ENCODE measurements at regions not wholly inside any gene's neighbourhood (a gene's known extent, or its start where the extent isn't known, plus 50 kb on each side); places are given as distances from the start of the nearest gene placed in this dataset.

- ATAC-seq, result no peak
- no peak for TF ChIP-seq CTCF (IDR thresholded peaks at IDR 0.05 in 4 of 5, conservative IDR thresholded peaks at IDR 0.05 in 1 of 5)
- TF ChIP-seq POLR2A (IDR thresholded peaks at IDR 0.05), result no peak
- peaks cover 0 to 8% (median 0%) of the 10 kb centered on the region in 3 donors for H3K27me3 ChIP-seq
- intact Hi-C loops (cut with DNase I; ENCODE audit: low total_unique reads) (loop anchor here (1.0 to 10.0 kb wide), 2 partner anchors 275 to 515 kb away; no protein-coding TSS in a partner anchor), in situ Hi-C loops (cut with MboI; ENCODE audit: low sequenced_read_pairs in 4 of 4) (loop anchor here (5.0 to 25.0 kb wide), 3 partner anchors 513 to 518 kb away; no protein-coding TSS in a partner anchor)
- no peaks in the 10 kb centered on the region for H3K4me1 ChIP-seq
- H3K36me3 ChIP-seq, result no peaks in the 10 kb centered on the region
- H3K27ac ChIP-seq, result no peak overlapping the region
- DNase-seq, result no peak
- no peak overlapping the region for H3K4me3 ChIP-seq
- H3K9me3 ChIP-seq, result no peaks in the 10 kb centered on the region
Measured at GRCh38 chr6:168369786-168370185, 50.2 kb upstream of the DACT2 start.

- intact Hi-C loops (cut with DNase I; ENCODE audit: low total_unique reads) (loop anchor here (1.0 to 10.0 kb wide), 2 partner anchors 274 to 514 kb away; no protein-coding TSS in a partner anchor), in situ Hi-C loops (cut with MboI; ENCODE audit: low sequenced_read_pairs in 4 of 4) (loop anchor here in 1 of 4 donors (25.0 kb wide), 1 partner anchor 517 kb away; no protein-coding TSS in a partner anchor)
- Histone ChIP-seq H3K36me3 (no peaks in the 10 kb centered on the region), H3K27me3 (peaks cover 0 to 8% (median 0%) of the 10 kb centered on the region in 3 donors), H3K4me1 (no peaks in the 10 kb centered on the region), H3K27ac (no peak overlapping the region), H3K4me3 (no peak overlapping the region), H3K9me3 (no peaks in the 10 kb centered on the region)
- TF ChIP-seq POLR2A (IDR thresholded peaks at IDR 0.05), result no peak
- TF ChIP-seq CTCF (IDR thresholded peaks at IDR 0.05 in 4 of 5, conservative IDR thresholded peaks at IDR 0.05 in 1 of 5), result peak; percentile 34 to 78 (median 66)
- ATAC-seq, result peak; percentile 56 to 65
- peak in 1 of 2 donors; percentile 49 for DNase-seq
Measured at GRCh38 chr6:168370310-168370991, 50.9 kb upstream of the DACT2 start.

GRCh38 chr6:168371185-168371584 lies 51.6 kb upstream of the DACT2 start:
- Histone ChIP-seq H3K27ac (no peak overlapping the region), H3K4me3 (no peak overlapping the region), H3K9me3 (no peaks in the 10 kb centered on the region), H3K4me1 (no peaks in the 10 kb centered on the region), H3K36me3 (no peaks in the 10 kb centered on the region), H3K27me3 (peaks cover 0 to 8% (median 0%) of the 10 kb centered on the region in 3 donors)
- TF ChIP-seq CTCF (IDR thresholded peaks at IDR 0.05 in 4 of 5, conservative IDR thresholded peaks at IDR 0.05 in 1 of 5), result no peak
- no peak for TF ChIP-seq POLR2A (IDR thresholded peaks at IDR 0.05)
- in situ Hi-C loops (cut with MboI; ENCODE audit: low sequenced_read_pairs in 4 of 4), result loop anchor here in 1 of 4 donors (25.0 kb wide), 1 partner anchor 516 kb away; no protein-coding TSS in a partner anchor
- intact Hi-C loops (cut with DNase I; ENCODE audit: low total_unique reads), result loop anchor here (10.0 kb wide), 1 partner anchor 274 kb away; no protein-coding TSS in a partner anchor
- DNase-seq, result no peak
- ATAC-seq, result no peak

GRCh38 chr6:168371618-168371980 lies 52.0 kb upstream of the DACT2 start:
- H3K27ac ChIP-seq, result no peak overlapping the region
- in situ Hi-C loops (cut with MboI; ENCODE audit: low sequenced_read_pairs in 4 of 4), result loop anchor here in 1 of 4 donors (25.0 kb wide), 1 partner anchor 516 kb away; no protein-coding TSS in a partner anchor
- H3K27me3 ChIP-seq, result peaks cover 0 to 8% (median 0%) of the 10 kb centered on the region in 3 donors
- no peak overlapping the region for H3K4me3 ChIP-seq
- no peaks in the 10 kb centered on the region for H3K9me3 ChIP-seq
- no peaks in the 10 kb centered on the region for H3K4me1 ChIP-seq
- TF ChIP-seq POLR2A (IDR thresholded peaks at IDR 0.05), result no peak
- TF ChIP-seq CTCF (IDR thresholded peaks at IDR 0.05 in 4 of 5, conservative IDR thresholded peaks at IDR 0.05 in 1 of 5), result no peak
- no peaks in the 10 kb centered on the region for H3K36me3 ChIP-seq
- DNase-seq (no peak), ATAC-seq (no peak)
- intact Hi-C loops (cut with DNase I; ENCODE audit: low total_unique reads), result loop anchor here (10.0 kb wide), 1 partner anchor 273 kb away; no protein-coding TSS in a partner anchor

All from gastrocnemius medialis (tissue), 4 donors.